ENCODE measurements at regions not wholly inside any gene's neighbourhood (a gene's known extent, or its start where the extent isn't known, plus 50 kb on each side); places are given as distances from the start of the nearest gene placed in this dataset.

- Histone ChIP-seq H3K27ac (ENCODE audit: low read depth, low read length) (no peak overlapping the region), H2AFZ (ENCODE audit: low read depth, low read length, severe bottlenecking) (no peak overlapping the region), H3K27me3 (ENCODE audit: low read length) (no peaks in the 10 kb centered on the region), H4K20me1 (ENCODE audit: low read depth, low read length) (no peaks in the 10 kb centered on the region), H3F3A (ENCODE audit: insufficient read depth) (no peaks in the 10 kb centered on the region), H3K4me2 (ENCODE audit: low read depth, low read length, poor library complexity, severe bottlenecking) (no peak overlapping the region), H3K4me3 (ENCODE audit: insufficient read depth, low read length, poor library complexity, severe bottlenecking) (no peak overlapping the region), H3K36me3 (ENCODE audit: low read length) (no peaks in the 10 kb centered on the region), H3K9me3 (ENCODE audit: insufficient read depth, low read length) (no peaks in the 10 kb centered on the region), H3K9me2 (replicated peaks; ENCODE audit: insufficient read depth, low read length) (no peaks in the 10 kb centered on the region), H3K79me2 (ENCODE audit: insufficient read depth, low read length) (no peaks in the 10 kb centered on the region), H3K9ac (ENCODE audit: low read length) (no peak overlapping the region)
- TF ChIP-seq, protein P1, sequence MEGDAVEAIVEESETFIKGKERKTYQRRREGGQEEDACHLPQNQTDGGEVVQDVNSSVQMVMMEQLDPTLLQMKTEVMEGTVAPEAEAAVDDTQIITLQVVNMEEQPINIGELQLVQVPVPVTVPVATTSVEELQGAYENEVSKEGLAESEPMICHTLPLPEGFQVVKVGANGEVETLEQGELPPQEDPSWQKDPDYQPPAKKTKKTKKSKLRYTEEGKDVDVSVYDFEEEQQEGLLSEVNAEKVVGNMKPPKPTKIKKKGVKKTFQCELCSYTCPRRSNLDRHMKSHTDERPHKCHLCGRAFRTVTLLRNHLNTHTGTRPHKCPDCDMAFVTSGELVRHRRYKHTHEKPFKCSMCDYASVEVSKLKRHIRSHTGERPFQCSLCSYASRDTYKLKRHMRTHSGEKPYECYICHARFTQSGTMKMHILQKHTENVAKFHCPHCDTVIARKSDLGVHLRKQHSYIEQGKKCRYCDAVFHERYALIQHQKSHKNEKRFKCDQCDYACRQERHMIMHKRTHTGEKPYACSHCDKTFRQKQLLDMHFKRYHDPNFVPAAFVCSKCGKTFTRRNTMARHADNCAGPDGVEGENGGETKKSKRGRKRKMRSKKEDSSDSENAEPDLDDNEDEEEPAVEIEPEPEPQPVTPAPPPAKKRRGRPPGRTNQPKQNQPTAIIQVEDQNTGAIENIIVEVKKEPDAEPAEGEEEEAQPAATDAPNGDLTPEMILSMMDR (IDR thresholded peaks at IDR 0.05; ENCODE audit: insufficient read depth, low read length, poor library complexity, severe bottlenecking), result no peak
- TF ChIP-seq EZH2phosphoT487 (conservative IDR thresholded peaks at IDR 0.05; ENCODE audit: low read length), result no peak
Measured at GRCh38 chr2:134770702-134771101, 51.9 kb upstream of the TMEM163 start.

GRCh38 chr2:134771313-134771801, 52.6 kb upstream of the TMEM163 start:
- H3K9ac ChIP-seq (ENCODE audit: low read length), result no peak overlapping the region
- H3K27me3 ChIP-seq (ENCODE audit: low read length), result no peaks in the 10 kb centered on the region
- TF ChIP-seq, protein P1 (IDR thresholded peaks at IDR 0.05; ENCODE audit: insufficient read depth, low read length, poor library complexity, severe bottlenecking), result no peak
- no peak for TF ChIP-seq EZH2phosphoT487 (conservative IDR thresholded peaks at IDR 0.05; ENCODE audit: low read length)
- no peak overlapping the region for H2AFZ ChIP-seq (ENCODE audit: low read depth, low read length, severe bottlenecking)
- H3K36me3 ChIP-seq (ENCODE audit: low read length), result no peaks in the 10 kb centered on the region
- no peaks in the 10 kb centered on the region for H3K9me3 ChIP-seq (ENCODE audit: insufficient read depth, low read length)
- no peaks in the 10 kb centered on the region for H3K9me2 ChIP-seq (replicated peaks; ENCODE audit: insufficient read depth, low read length)
- no peak overlapping the region for H3K4me2 ChIP-seq (ENCODE audit: low read depth, low read length, poor library complexity, severe bottlenecking)
- no peak overlapping the region for H3K4me3 ChIP-seq (ENCODE audit: insufficient read depth, low read length, poor library complexity, severe bottlenecking)
- H3K79me2 ChIP-seq (ENCODE audit: insufficient read depth, low read length), result no peaks in the 10 kb centered on the region
- H3F3A ChIP-seq (ENCODE audit: insufficient read depth), result no peaks in the 10 kb centered on the region
- H3K27ac ChIP-seq (ENCODE audit: low read depth, low read length), result no peak overlapping the region
- no peaks in the 10 kb centered on the region for H4K20me1 ChIP-seq (ENCODE audit: low read depth, low read length)

GRCh38 chr2:134772493-134773169, 53.8 kb upstream of the TMEM163 start:
- no peak overlapping the region for H3K4me2 ChIP-seq (ENCODE audit: low read depth, low read length, poor library complexity, severe bottlenecking)
- H3K79me2 ChIP-seq (ENCODE audit: insufficient read depth, low read length), result no peaks in the 10 kb centered on the region
- H2AFZ ChIP-seq (ENCODE audit: low read depth, low read length, severe bottlenecking), result no peak overlapping the region
- H4K20me1 ChIP-seq (ENCODE audit: low read depth, low read length), result no peaks in the 10 kb centered on the region
- TF ChIP-seq, protein P1 (IDR thresholded peaks at IDR 0.05; ENCODE audit: insufficient read depth, low read length, poor library complexity, severe bottlenecking), result no peak
- no peak for TF ChIP-seq EZH2phosphoT487 (conservative IDR thresholded peaks at IDR 0.05; ENCODE audit: low read length)
- H3K9me2 ChIP-seq (replicated peaks; ENCODE audit: insufficient read depth, low read length), result no peaks in the 10 kb centered on the region
- no peak overlapping the region for H3K4me3 ChIP-seq (ENCODE audit: insufficient read depth, low read length, poor library complexity, severe bottlenecking)
- no peaks in the 10 kb centered on the region for H3K9me3 ChIP-seq (ENCODE audit: insufficient read depth, low read length)
- H3K36me3 ChIP-seq (ENCODE audit: low read length), result no peaks in the 10 kb centered on the region
- no peak overlapping the region for H3K9ac ChIP-seq (ENCODE audit: low read length)
- no peaks in the 10 kb centered on the region for H3K27me3 ChIP-seq (ENCODE audit: low read length)
- H3F3A ChIP-seq (ENCODE audit: insufficient read depth), result no peaks in the 10 kb centered on the region
- H3K27ac ChIP-seq (ENCODE audit: low read depth, low read length), result no peak overlapping the region
